ENCODE measurements at regions not wholly inside any gene's neighbourhood (a gene's known extent, or its start where the extent isn't known, plus 50 kb on each side); places are given as distances from the start of the nearest gene placed in this dataset.

- TF ChIP-seq CTCF (IDR thresholded peaks at IDR 0.05): no peak
- TF ChIP-seq POLR2A (IDR thresholded peaks at IDR 0.05): no peak
These were observed 92.4 kb upstream of the ADARB2 start for GRCh38 chr10:1829712-1830111.
